ENCODE measurements at regions not wholly inside any gene's neighbourhood (a gene's known extent, or its start where the extent isn't known, plus 50 kb on each side); places are given as distances from the start of the nearest gene placed in this dataset.

GRCh38 chr17:13409455-13409854 lies 192.3 kb downstream of the HS3ST3A1 start:
- no peaks in the 10 kb centered on the region for H3K27me3 Mint-ChIP-seq (ENCODE audit: insufficient read depth, low read depth, poor library complexity)
- H3K9me2 ChIP-seq (ENCODE audit: insufficient read depth), result peaks cover 4% of the 10 kb centered on the region; the same call in 1 of the 2 replicates
- H3K27ac Mint-ChIP-seq, result no peak overlapping the region
- no peak for DNase-seq (ENCODE audit: low spot score)
- H3K4me3 Mint-ChIP-seq, result no peak overlapping the region
- no peaks in the 10 kb centered on the region for H3K36me3 Mint-ChIP-seq (ENCODE audit: low read depth)
- TF ChIP-seq ZNF331 (CRISPR knock-in tag; IDR thresholded peaks at IDR 0.05; ENCODE audit: low read depth) (no peak), CTCF (conservative IDR thresholded peaks at IDR 0.05; ENCODE audit: low read depth in 2 of 2) (no peak), CREB1 (CRISPR knock-in tag; IDR thresholded peaks at IDR 0.05; ENCODE audit: low read depth) (no peak), ZNF462 (CRISPR knock-in tag; IDR thresholded peaks at IDR 0.05) (no peak), EZH2 (IDR thresholded peaks at IDR 0.05; ENCODE audit: low read depth, unreplicated experiment) (no peak), ZNF114 (CRISPR knock-in tag; IDR thresholded peaks at IDR 0.05) (no peak), NANOG (IDR thresholded peaks at IDR 0.05; ENCODE audit: borderline replicate concordance) (no peak), REST (IDR thresholded peaks at IDR 0.05; ENCODE audit: unreplicated experiment) (no peak), STAT1 (IDR thresholded peaks at IDR 0.05; ENCODE audit: unreplicated experiment) (no peak), JUNB (IDR thresholded peaks at IDR 0.05; ENCODE audit: unreplicated experiment) (no peak), EZH2phosphoT487 (IDR thresholded peaks at IDR 0.05; ENCODE audit: unreplicated experiment) (no peak), POLR2AphosphoS5 (IDR thresholded peaks at IDR 0.05; ENCODE audit: low read depth) (no peak)
- TF ChIP-seq, protein P1, sequence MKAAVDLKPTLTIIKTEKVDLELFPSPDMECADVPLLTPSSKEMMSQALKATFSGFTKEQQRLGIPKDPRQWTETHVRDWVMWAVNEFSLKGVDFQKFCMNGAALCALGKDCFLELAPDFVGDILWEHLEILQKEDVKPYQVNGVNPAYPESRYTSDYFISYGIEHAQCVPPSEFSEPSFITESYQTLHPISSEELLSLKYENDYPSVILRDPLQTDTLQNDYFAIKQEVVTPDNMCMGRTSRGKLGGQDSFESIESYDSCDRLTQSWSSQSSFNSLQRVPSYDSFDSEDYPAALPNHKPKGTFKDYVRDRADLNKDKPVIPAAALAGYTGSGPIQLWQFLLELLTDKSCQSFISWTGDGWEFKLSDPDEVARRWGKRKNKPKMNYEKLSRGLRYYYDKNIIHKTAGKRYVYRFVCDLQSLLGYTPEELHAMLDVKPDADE (IDR thresholded peaks at IDR 0.05), result no peak
- H3K4me1 Mint-ChIP-seq, result peaks cover 11% of the 10 kb centered on the region
- no peaks in the 10 kb centered on the region for H4K20me1 ChIP-seq (replicated peaks; ENCODE audit: insufficient read depth)
- H3K9me3 Mint-ChIP-seq, result no peaks in the 10 kb centered on the region
- no peak overlapping the region for H3K27ac ChIP-seq (ENCODE audit: low read depth)
- H3K27me3 ChIP-seq (ENCODE audit: insufficient read depth), result no peaks in the 10 kb centered on the region
- H3K4me1 ChIP-seq (ENCODE audit: insufficient read depth), result peaks cover 22% of the 10 kb centered on the region
- H3K4me2 ChIP-seq, result no peak overlapping the region
- ATAC-seq, result no peak
- H2AFZ ChIP-seq, result no peak overlapping the region; the same call in 1 of the 2 replicates
- H3F3A ChIP-seq (replicated peaks; ENCODE audit: low read depth), result no peaks in the 10 kb centered on the region
- H3K4me3 ChIP-seq, result no peak overlapping the region
- no peaks in the 10 kb centered on the region for H3K79me2 ChIP-seq (replicated peaks; ENCODE audit: insufficient read depth)
- no peaks in the 10 kb centered on the region for H3K36me3 ChIP-seq (ENCODE audit: insufficient read depth)
